ENCODE measurements at regions not wholly inside any gene's neighbourhood (a gene's known extent, or its start where the extent isn't known, plus 50 kb on each side); places are given as distances from the start of the nearest gene placed in this dataset.

- 88% methylated on average over 2 of the region's 2 CpGs for WGBS
- peaks cover 2 to 5% (median 3%) of the 10 kb centered on the region in 4 donors for H3K9me3 ChIP-seq (ENCODE audit: control insufficient read depth in 4 of 4, low read length in 3 of 4)
- no peak for TF ChIP-seq MAX (IDR thresholded peaks at IDR 0.05)
- H3K4me1 ChIP-seq (ENCODE audit: control insufficient read depth in 4 of 4, insufficient read depth in 4 of 4, low read length in 3 of 4) = no peaks in the 10 kb centered on the region
- H3K36me3 ChIP-seq (ENCODE audit: control insufficient read depth in 4 of 4, insufficient read depth in 3 of 4, low read depth in 1 of 4, low read length in 3 of 4) = no peaks in the 10 kb centered on the region
- no peak overlapping the region for H3K4me3 ChIP-seq (ENCODE audit: low read depth in 1 of 3, low read length in 3 of 3)
- no peak overlapping the region for H3K9ac ChIP-seq (ENCODE audit: low read depth in 1 of 2, low read length in 2 of 2)
- H3K27ac ChIP-seq (ENCODE audit: low read depth in 1 of 2, low read length in 2 of 2) = no peak overlapping the region
- no peak for DNase-seq (ENCODE audit: low spot score)
- H3K27me3 ChIP-seq (ENCODE audit: control insufficient read depth in 4 of 4, insufficient read depth in 4 of 4, low read length in 3 of 4) = no peaks in the 10 kb centered on the region
Observed at GRCh38 chr14:71287567-71287966, 380.3 kb downstream of the PCNX1 start.

GRCh38 chr14:71289536-71289935, 382.3 kb downstream of the PCNX1 start:
- TF ChIP-seq RXRA (IDR thresholded peaks at IDR 0.05) (no peak), HNF4G (IDR thresholded peaks at IDR 0.05) (no peak), TAF1 (conservative IDR thresholded peaks at IDR 0.05) (no peak), ATF3 (IDR thresholded peaks at IDR 0.05) (no peak), EGR1 (IDR thresholded peaks at IDR 0.05; ENCODE audit: low read depth in 2 of 2) (no peak), HNF4A (conservative IDR thresholded peaks at IDR 0.05) (no peak), MAX (IDR thresholded peaks at IDR 0.05) (no peak), FOXA1 (IDR thresholded peaks at IDR 0.05) (no peak), REST (IDR thresholded peaks at IDR 0.05) (no peak), JUND (IDR thresholded peaks at IDR 0.05) (no peak), YY1 (IDR thresholded peaks at IDR 0.05) (no peak), GABPA (IDR thresholded peaks at IDR 0.05 in 1 of 2, conservative IDR thresholded peaks at IDR 0.05 in 1 of 2) (no peak), RAD21 (IDR thresholded peaks at IDR 0.05) (no peak)
- Histone ChIP-seq H3K4me3 (ENCODE audit: low read depth in 1 of 3, low read length in 3 of 3) (no peak overlapping the region), H3K27ac (ENCODE audit: low read depth in 1 of 2, low read length in 2 of 2) (no peak overlapping the region), H3K9me3 (ENCODE audit: control insufficient read depth in 4 of 4, low read length in 3 of 4) (peaks cover 2 to 5% (median 3%) of the 10 kb centered on the region in 4 donors), H3K4me1 (ENCODE audit: control insufficient read depth in 4 of 4, insufficient read depth in 4 of 4, low read length in 3 of 4) (no peaks in the 10 kb centered on the region), H3K36me3 (ENCODE audit: control insufficient read depth in 4 of 4, insufficient read depth in 3 of 4, low read depth in 1 of 4, low read length in 3 of 4) (no peaks in the 10 kb centered on the region), H3K9ac (ENCODE audit: low read depth in 1 of 2, low read length in 2 of 2) (no peak overlapping the region), H3K27me3 (ENCODE audit: control insufficient read depth in 4 of 4, insufficient read depth in 4 of 4, low read length in 3 of 4) (no peaks in the 10 kb centered on the region)
- WGBS = 84% methylated on average over 4 of the region's 4 CpGs
- DNase-seq (ENCODE audit: low spot score) = no peak

- H3K9ac ChIP-seq (ENCODE audit: low read depth in 1 of 2, low read length in 2 of 2) = no peak overlapping the region
- 89% methylated on average over 6 of the region's 6 CpGs for WGBS
- H3K4me1 ChIP-seq (ENCODE audit: control insufficient read depth in 4 of 4, insufficient read depth in 4 of 4, low read length in 3 of 4) = no peaks in the 10 kb centered on the region
- no peaks in the 10 kb centered on the region for H3K36me3 ChIP-seq (ENCODE audit: control insufficient read depth in 4 of 4, insufficient read depth in 3 of 4, low read depth in 1 of 4, low read length in 3 of 4)
- no peaks in the 10 kb centered on the region for H3K27me3 ChIP-seq (ENCODE audit: control insufficient read depth in 4 of 4, insufficient read depth in 4 of 4, low read length in 3 of 4)
- H3K4me3 ChIP-seq (ENCODE audit: low read depth in 1 of 3, low read length in 3 of 3) = no peak overlapping the region
- H3K27ac ChIP-seq (ENCODE audit: low read depth in 1 of 2, low read length in 2 of 2) = no peak overlapping the region
- TF ChIP-seq TAF1 (conservative IDR thresholded peaks at IDR 0.05) = no peak
- TF ChIP-seq FOXA1 (IDR thresholded peaks at IDR 0.05) = no peak
- no peak for TF ChIP-seq RXRA (IDR thresholded peaks at IDR 0.05)
- no peak for TF ChIP-seq YY1 (IDR thresholded peaks at IDR 0.05)
- no peak for TF ChIP-seq NR2F2 (IDR thresholded peaks at IDR 0.05)
- TF ChIP-seq FOXA2 (IDR thresholded peaks at IDR 0.05) = no peak
- no peak for TF ChIP-seq REST (IDR thresholded peaks at IDR 0.05)
- H3K9me3 ChIP-seq (ENCODE audit: control insufficient read depth in 4 of 4, low read length in 3 of 4) = peaks cover 0 to 2% (median under 1%) of the 10 kb centered on the region in 4 donors
- DNase-seq (ENCODE audit: low spot score) = no peak
Observed at GRCh38 chr14:71290301-71290700, 383.0 kb downstream of the PCNX1 start.
